Neural progenitor cell (in vitro differentiated cells): ENCODE measurements at regions not wholly inside any gene's neighbourhood (a gene's known extent, or its start where the extent isn't known, plus 50 kb on each side); places are given as distances from the start of the nearest gene placed in this dataset.

ENCODE experiments used
- CTCF ChIP-seq: fragments of 200-600 bp; sonication (generic); IDR thresholded peaks from 2 replicates; pipeline ENCODE4 v1.5.1; 2017; ENCODE audit warnings: antibody characterized with exemption, mild to moderate bottlenecking
- EZH2 ChIP-seq: fragments of 200-600 bp; sonication (generic); IDR thresholded peaks from 2 replicates; pipeline ENCODE4 v1.6.1; 2017; ENCODE audit warnings: antibody characterized with exemption, mild to moderate bottlenecking, moderate library complexity
- EZH2phosphoT487 ChIP-seq: fragments of 200-600 bp; sonication (generic); IDR thresholded peaks from 2 replicates; pipeline ENCODE4 v1.6.1; 2017; ENCODE audit warnings: antibody characterized with exemption

GRCh38 chr22:48939441-48940265, 888.0 kb downstream of the BRD1 start:
- TF ChIP-seq CTCF (no peak), EZH2 (no peak), EZH2phosphoT487 (no peak)
